ENCODE measurements at regions not wholly inside any gene's neighbourhood (a gene's known extent, or its start where the extent isn't known, plus 50 kb on each side); places are given as distances from the start of the nearest gene placed in this dataset.

DNA sequence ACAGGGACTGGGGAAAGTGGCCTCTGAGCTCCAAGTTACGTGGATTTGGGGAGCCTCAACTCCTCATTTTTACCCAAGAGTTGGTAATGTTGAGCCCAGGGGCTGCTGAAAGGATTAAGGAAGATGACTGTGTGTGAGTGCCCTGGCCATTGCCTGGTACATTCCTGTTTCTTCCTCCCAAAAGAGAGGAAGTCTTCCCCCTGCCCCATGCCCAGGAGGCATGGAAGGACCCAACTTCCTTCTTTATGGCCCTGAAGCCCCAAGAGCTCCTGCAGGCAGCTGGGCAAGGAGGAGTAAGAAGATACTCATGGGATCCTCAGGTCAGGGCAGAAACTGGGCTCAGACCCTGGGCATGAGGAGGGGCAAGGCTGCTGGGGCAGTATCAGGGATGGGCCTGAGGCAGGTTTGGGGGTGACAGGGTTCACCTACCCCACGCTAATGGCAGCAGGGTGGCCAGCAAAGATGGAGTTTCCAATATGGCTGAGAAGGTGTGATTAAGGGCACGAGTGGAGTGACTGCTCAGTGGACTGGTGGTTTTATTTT lies 118.3 kb upstream of the MVB12B start:
- TF ChIP-seq CTCF (IDR thresholded peaks at IDR 0.05; ENCODE audit: borderline replicate concordance, insufficient read depth, low read depth, low read length): no peak
- H3K4me3 ChIP-seq (ENCODE audit: low read depth, low read length): no peak overlapping the region

GRCh38 chr9:126211441-126212074 lies 115.1 kb upstream of the MVB12B start:
- H3K4me3 ChIP-seq (ENCODE audit: low read depth, low read length): no peak overlapping the region
- TF ChIP-seq CTCF (IDR thresholded peaks at IDR 0.05; ENCODE audit: borderline replicate concordance, insufficient read depth, low read depth, low read length): no peak

DNA sequence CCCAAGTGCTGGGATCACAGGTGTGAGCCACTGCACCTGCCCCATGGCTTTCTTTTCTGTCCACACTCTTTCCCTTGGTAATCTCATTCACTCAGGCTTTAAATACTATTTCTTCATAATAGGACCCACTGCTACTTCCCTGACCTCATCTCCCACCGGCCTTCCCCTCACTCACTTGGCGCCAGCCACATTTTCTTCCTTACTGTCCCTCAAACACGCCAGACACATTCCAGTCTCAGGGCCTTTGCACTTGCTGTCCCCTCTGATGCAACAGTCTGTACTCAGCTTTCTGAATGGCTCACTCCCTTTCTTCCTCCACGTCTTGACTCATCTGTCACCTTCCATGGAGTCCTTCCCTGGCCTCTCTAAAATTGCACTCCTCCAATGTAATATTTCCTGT lies 111.1 kb upstream of the MVB12B start:
- no peak for TF ChIP-seq CTCF (IDR thresholded peaks at IDR 0.05; ENCODE audit: borderline replicate concordance, insufficient read depth, low read depth, low read length)
- no peak overlapping the region for H3K4me3 ChIP-seq (ENCODE audit: low read depth, low read length)

GRCh38 chr9:126216826-126217225 lies 109.8 kb upstream of the MVB12B start:
- no peak overlapping the region for H3K4me3 ChIP-seq (ENCODE audit: low read depth, low read length)
- no peak for TF ChIP-seq CTCF (IDR thresholded peaks at IDR 0.05; ENCODE audit: borderline replicate concordance, insufficient read depth, low read depth, low read length)

- no peak for TF ChIP-seq CTCF (IDR thresholded peaks at IDR 0.05; ENCODE audit: borderline replicate concordance, insufficient read depth, low read depth, low read length)
- H3K4me3 ChIP-seq (ENCODE audit: low read depth, low read length): no peak overlapping the region
These were observed 109.4 kb upstream of the MVB12B start for GRCh38 chr9:126217250-126217653.

DNA sequence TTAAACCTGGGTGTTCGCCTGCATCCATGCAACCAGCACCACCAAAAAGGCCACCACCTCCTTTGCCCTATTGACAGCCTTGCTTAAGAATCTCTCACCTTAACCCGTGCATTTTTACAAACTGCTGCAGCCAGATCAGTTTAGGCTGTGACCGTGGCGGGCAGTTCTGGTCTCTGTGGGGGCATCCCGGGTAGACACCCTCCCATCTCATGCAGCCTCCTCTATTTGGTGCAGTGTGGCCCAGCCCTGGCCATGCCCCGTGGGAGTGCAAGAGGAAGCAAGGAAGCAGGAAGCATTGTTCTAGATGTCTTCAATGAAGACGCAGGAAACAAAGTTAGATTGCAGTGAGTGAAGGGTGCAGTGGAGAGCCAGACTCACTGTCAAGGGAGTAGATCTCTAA lies 108.8 kb upstream of the MVB12B start:
- TF ChIP-seq CTCF (IDR thresholded peaks at IDR 0.05; ENCODE audit: borderline replicate concordance, insufficient read depth, low read depth, low read length): no peak
- H3K4me3 ChIP-seq (ENCODE audit: low read depth, low read length): no peak overlapping the region

DNA sequence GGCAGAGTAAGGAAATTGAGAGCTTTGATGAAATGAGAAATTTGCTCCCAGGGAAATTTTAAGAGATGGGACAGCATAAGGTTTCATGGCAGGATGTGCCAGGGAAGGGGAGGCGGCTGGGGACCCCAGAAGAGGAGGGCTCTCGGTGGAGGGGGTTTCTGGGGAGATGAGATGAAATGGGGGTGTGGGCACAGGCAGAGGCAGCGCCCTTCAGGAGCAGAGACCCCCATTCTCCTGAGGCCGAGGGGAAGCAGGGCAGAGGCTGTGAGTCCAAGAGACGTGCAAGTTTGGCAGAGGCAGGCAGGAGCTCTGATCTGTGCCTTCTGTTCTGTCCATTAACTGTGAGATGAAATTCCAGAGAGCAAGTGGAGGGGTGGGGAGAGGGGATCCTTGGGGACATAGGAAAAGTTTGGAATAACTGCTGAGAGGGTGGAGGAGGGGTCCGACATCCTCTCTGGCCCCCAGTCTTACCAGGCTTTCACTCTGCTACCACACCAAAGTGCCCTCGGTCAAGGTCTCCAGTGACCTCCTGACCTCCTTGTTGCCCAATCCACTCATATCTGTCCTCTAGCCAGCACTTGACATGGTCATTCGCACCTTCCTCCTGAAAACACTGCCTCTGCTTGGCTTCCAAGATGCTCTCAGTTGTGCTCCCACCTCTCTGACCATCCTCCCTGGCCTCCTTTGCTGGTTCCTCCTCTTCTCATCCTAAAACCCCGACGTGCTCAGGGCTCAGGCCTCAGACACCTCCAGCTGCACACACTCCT lies 108.1 kb upstream of the MVB12B start:
- no peak overlapping the region for H3K4me3 ChIP-seq (ENCODE audit: low read depth, low read length)
- TF ChIP-seq CTCF (IDR thresholded peaks at IDR 0.05; ENCODE audit: borderline replicate concordance, insufficient read depth, low read depth, low read length): no peak

Measured in GM12875 (cell line).